Peyer's patch (tissue), 4 donors: ENCODE measurements at regions not wholly inside any gene's neighbourhood (a gene's known extent, or its start where the extent isn't known, plus 50 kb on each side); places are given as distances from the start of the nearest gene placed in this dataset.

Source experiments
- DNase-seq, 3 donors: peaks; one replicate each; pipeline ENCODE4 v3.0.0-alpha.2; 2017 to 2019
- H3K27ac ChIP-seq, 4 donors: fragments of 200-600 bp; sonication (generic); one replicate each; pipeline ENCODE4 v1.5.1; 2016 to 2019
- H3K27me3 ChIP-seq, 2 donors: fragments of 200-600 bp; sonication (generic); one replicate each; pipeline ENCODE4 v1.5.1; 2019
- H3K36me3 ChIP-seq, 3 donors: fragments of 200-600 bp; sonication (generic); one replicate each; pipeline ENCODE4 v1.5.1; 2016 to 2019
- H3K4me1 ChIP-seq, 4 donors: fragments of 200-600 bp; sonication (generic); one replicate each; pipeline ENCODE4 v1.5.1; 2016 to 2019
- H3K4me3 ChIP-seq, 4 donors: fragments of 200-600 bp; sonication (generic); 1 replicate in 3 of 4; 2 replicates in 1 of 4; pipeline ENCODE4 v1.5.1; 2016 to 2019; ENCODE audit warnings: mild to moderate bottlenecking in 1 of 4
- H3K9me3 ChIP-seq, 4 donors: fragments of 200-600 bp; sonication (generic); one replicate each; pipeline ENCODE4 v1.5.1; 2016 to 2019; ENCODE audit warnings: mild to moderate bottlenecking in 1 of 4
- POLR2A ChIP-seq, 2 donors: fragments of 450-650 bp; IDR thresholded peaks; one replicate each; pipeline ENCODE4 v1.5.1; 2017; ENCODE audit warnings: antibody characterized with exemption in 2 of 2, mild to moderate bottlenecking in 2 of 2, moderate library complexity in 2 of 2
- TF ChIP-seq, protein P1 (sequence below), 6 experiments: fragments of 450-650 bp in 4 of 6; fragments of 200-600 bp in 2 of 6; sonication (generic) in 1 of 6; IDR thresholded peaks; one replicate each; pipeline ENCODE4 v1.5.1; 2017 to 2019; ENCODE audit warnings: antibody characterized with exemption in 6 of 6, mild to moderate bottlenecking in 3 of 6, moderate library complexity in 1 of 6

DNA sequence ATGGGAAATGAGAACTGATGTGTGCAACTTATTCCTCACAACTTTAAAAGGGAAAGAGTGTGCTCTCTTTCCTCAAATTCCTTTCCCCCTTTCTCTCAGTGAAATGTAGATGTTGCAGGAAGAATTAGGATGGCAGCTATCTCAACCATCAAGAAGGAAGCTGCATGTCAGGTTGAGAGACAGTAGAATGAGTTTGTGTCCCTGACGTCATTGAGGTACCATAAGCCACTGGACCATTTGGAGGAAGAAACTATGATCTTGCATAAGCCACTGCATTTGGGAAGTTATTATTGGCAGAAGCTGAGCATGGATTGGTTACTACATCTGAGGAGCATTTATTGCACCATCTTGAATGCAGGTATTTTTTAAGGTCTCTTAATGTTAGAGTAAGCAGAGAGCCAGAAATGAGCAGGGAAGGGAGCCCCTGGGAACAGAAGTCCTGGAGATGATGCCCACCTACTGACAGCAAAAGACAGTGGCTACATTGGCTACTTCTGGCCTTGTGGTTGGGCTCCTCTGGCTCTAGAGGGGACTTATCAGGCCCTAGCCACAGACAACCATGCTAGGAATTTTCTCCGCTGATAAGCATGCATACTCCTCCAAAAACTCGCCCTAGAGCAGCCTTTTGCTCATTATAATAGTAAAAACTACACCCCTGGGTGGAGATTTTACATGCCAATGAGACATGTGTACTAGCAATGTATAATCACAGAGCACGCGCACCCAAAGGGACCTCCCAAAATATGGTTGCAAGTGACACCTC, 249.0 kb upstream of the SALL1 start:
- TF ChIP-seq, protein P1, sequence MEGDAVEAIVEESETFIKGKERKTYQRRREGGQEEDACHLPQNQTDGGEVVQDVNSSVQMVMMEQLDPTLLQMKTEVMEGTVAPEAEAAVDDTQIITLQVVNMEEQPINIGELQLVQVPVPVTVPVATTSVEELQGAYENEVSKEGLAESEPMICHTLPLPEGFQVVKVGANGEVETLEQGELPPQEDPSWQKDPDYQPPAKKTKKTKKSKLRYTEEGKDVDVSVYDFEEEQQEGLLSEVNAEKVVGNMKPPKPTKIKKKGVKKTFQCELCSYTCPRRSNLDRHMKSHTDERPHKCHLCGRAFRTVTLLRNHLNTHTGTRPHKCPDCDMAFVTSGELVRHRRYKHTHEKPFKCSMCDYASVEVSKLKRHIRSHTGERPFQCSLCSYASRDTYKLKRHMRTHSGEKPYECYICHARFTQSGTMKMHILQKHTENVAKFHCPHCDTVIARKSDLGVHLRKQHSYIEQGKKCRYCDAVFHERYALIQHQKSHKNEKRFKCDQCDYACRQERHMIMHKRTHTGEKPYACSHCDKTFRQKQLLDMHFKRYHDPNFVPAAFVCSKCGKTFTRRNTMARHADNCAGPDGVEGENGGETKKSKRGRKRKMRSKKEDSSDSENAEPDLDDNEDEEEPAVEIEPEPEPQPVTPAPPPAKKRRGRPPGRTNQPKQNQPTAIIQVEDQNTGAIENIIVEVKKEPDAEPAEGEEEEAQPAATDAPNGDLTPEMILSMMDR (IDR thresholded peaks at IDR 0.05) = no peak
- TF ChIP-seq POLR2A (IDR thresholded peaks at IDR 0.05) = no peak
- Histone ChIP-seq H3K9me3 (no peaks in the 10 kb centered on the region), H3K36me3 (no peaks in the 10 kb centered on the region), H3K27ac (no peak overlapping the region), H3K4me1 (no peaks in the 10 kb centered on the region), H3K27me3 (no peaks in the 10 kb centered on the region), H3K4me3 (no peak overlapping the region)
- no peak for DNase-seq

DNA sequence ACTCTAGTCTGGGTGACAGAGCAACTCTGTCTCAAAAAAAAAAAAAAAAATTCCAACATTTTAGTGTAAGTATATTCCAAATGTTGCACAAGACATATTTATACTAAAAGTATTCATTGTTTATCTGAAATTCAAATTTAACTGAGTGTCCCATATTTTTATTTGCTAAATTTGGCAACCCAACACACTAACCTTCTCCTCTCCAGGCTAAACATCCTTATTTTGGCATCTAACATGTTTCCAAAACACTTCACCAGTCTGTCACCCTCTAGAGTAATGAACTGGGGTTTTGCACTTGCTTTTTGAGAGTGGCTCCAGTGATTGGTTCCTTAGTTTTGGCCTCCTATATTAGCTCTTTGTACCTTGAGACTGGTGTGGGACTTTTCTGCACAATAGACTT, 243.4 kb upstream of the SALL1 start:
- no peak for DNase-seq
- TF ChIP-seq, protein P1 (IDR thresholded peaks at IDR 0.05) = no peak
- no peak for TF ChIP-seq POLR2A (IDR thresholded peaks at IDR 0.05)
- H3K9me3 ChIP-seq = no peaks in the 10 kb centered on the region

DNA sequence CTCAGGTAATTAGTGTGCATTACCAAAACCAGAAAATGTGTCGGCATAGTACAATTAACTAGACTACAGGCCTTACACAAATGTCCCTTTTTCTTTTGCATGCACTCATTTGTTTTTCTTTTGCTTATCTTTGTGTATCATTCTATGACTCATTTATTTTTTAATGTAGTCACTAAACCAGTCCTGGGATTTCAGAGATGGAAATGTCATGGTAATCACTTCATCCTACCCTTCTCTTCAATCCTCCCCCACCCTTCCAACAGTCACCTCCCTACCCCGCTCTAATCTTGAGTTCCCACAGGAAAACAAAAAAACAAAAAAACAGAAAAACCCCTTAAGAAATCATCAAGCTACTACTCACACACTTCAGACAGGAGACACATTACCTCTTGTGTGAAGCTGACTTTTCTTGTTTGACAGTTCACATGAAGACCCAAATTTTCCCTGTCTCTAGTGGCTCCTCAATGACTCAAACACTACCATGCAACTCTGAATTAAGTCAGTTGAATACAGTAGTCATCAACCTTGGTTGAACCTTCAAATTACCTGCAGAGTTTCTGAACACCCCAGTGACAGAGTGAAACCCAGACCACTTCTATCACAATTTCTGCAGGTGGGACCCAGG, 242.4 kb upstream of the SALL1 start:
- Histone ChIP-seq H3K36me3 (no peaks in the 10 kb centered on the region), H3K4me3 (no peak overlapping the region), H3K9me3 (no peaks in the 10 kb centered on the region), H3K27me3 (no peaks in the 10 kb centered on the region), H3K4me1 (no peaks in the 10 kb centered on the region), H3K27ac (no peak overlapping the region)
- TF ChIP-seq, protein P1 (IDR thresholded peaks at IDR 0.05) = no peak
- no peak for TF ChIP-seq POLR2A (IDR thresholded peaks at IDR 0.05)
- DNase-seq = no peak

More for the DNA sequence above, 243.4 kb upstream of the SALL1 start:
- Histone ChIP-seq H3K27ac (no peak overlapping the region), H3K36me3 (no peaks in the 10 kb centered on the region), H3K4me1 (no peaks in the 10 kb centered on the region), H3K27me3 (no peaks in the 10 kb centered on the region), H3K4me3 (no peak overlapping the region)

DNA sequence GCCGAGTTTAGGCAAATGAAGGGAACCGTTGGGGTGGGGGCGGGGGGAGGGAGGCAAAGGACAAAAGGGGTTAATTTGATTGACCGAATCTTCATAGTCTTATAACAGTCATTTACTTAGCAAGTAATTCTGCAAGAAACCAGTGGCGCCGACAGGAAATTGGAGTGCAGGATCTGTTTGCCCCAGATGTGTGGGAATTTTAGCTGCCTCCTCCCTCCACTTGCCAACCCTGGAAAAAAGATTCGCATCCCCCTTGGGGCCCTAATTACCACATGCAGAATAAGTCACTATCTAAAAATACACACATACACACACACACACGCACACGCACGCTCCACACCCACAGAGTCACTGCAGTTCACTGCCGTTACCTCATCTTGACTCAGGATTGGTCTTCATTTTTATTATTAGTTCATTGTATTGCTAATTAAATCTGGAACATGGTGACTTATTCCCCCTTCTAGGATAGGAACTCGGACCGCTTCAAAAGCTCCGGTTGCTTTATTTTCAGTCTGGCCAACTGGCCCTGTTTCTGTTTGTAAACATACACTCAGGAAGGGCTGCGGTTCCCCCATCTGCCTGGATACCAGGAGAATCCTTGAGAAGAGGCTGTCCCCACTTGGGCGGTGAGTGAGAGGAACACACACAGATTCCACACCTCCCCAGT, 241.6 kb upstream of the SALL1 start:
- Histone ChIP-seq H3K4me3 (no peak overlapping the region), H3K4me1 (no peaks in the 10 kb centered on the region), H3K36me3 (no peaks in the 10 kb centered on the region), H3K27me3 (no peaks in the 10 kb centered on the region), H3K9me3 (no peaks in the 10 kb centered on the region), H3K27ac (no peak overlapping the region)
- no peak for DNase-seq
- TF ChIP-seq, protein P1 (IDR thresholded peaks at IDR 0.05) = no peak
- no peak for TF ChIP-seq POLR2A (IDR thresholded peaks at IDR 0.05)

DNA sequence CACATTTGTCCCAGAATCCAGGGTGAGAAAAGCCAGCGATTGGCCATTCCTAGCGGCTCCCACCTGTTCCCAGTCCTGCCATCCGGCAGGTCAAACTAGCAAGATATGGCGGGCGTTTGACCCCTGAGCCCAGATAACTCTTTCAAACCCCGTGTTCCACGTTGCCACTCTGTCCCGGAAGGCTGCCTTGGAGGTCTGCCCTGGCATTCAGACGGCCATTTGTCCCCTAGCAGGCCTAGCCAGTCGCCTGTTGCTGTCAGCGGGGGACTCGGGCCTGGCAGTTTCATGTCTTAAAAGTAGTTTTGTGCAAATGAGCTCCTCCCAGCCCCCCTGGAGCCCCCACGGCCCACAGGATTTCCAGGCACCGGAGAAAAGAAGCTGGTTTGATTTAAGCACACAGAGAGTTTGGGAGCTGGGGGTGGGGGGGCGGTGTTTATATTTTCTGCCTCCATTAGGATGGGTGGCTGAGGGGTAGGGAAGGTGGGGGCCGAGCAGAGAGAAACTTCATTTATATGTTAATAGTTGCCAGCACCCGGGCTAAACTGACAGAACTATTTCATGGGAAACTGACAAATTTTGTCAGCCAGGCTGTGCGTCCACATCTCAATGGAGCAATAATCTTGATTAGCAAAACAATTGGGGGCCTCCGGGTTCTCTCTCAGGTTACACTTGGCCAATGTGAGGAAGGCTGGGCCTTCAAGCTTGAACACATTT, 240.9 kb upstream of the SALL1 start:
- Histone ChIP-seq H3K27ac (no peak overlapping the region), H3K36me3 (no peaks in the 10 kb centered on the region), H3K27me3 (no peaks in the 10 kb centered on the region), H3K4me3 (no peak overlapping the region), H3K9me3 (no peaks in the 10 kb centered on the region), H3K4me1 (no peaks in the 10 kb centered on the region)
- DNase-seq = no peak
- TF ChIP-seq POLR2A (IDR thresholded peaks at IDR 0.05) = no peak
- TF ChIP-seq, protein P1 (IDR thresholded peaks at IDR 0.05) = no peak
